ENCODE measurements at regions not wholly inside any gene's neighbourhood (a gene's known extent, or its start where the extent isn't known, plus 50 kb on each side); places are given as distances from the start of the nearest gene placed in this dataset.

GRCh38 chr12:24075650-24076049, 126.2 kb upstream of the SOX5 start:
- no peak overlapping the region for H3K9ac ChIP-seq (ENCODE audit: low read length)
- TF ChIP-seq CTCF (IDR thresholded peaks at IDR 0.05; ENCODE audit: low read depth, low read length) = no peak
- TF ChIP-seq EZH2phosphoT487 (IDR thresholded peaks at IDR 0.05; ENCODE audit: low read depth) = no peak
- H3K4me3 ChIP-seq (ENCODE audit: low read length) = no peak overlapping the region
- no peaks in the 10 kb centered on the region for H3K9me3 ChIP-seq (ENCODE audit: insufficient read depth, low read length)
- H3K4me1 ChIP-seq (ENCODE audit: low read length) = no peaks in the 10 kb centered on the region
- no peak overlapping the region for H3K4me2 ChIP-seq (ENCODE audit: low read length)
- H3K27me3 ChIP-seq (ENCODE audit: low read depth, low read length) = no peaks in the 10 kb centered on the region
- H3K79me2 ChIP-seq (ENCODE audit: low read length) = peaks cover 19% of the 10 kb centered on the region
- no peak overlapping the region for H2AFZ ChIP-seq (ENCODE audit: low read depth, low read length)
- H4K20me1 ChIP-seq (ENCODE audit: insufficient read depth, low read length) = peaks cover 53% of the 10 kb centered on the region
- peaks cover 10% of the 10 kb centered on the region for H3K36me3 ChIP-seq (replicated peaks; ENCODE audit: low read depth, low read length)
- no peak overlapping the region for H3K27ac ChIP-seq (ENCODE audit: low read length)

- H4K20me1 ChIP-seq (ENCODE audit: insufficient read depth, low read length) = peaks cover 53% of the 10 kb centered on the region
- H3K27me3 ChIP-seq (ENCODE audit: low read depth, low read length) = no peaks in the 10 kb centered on the region
- peaks cover 11% of the 10 kb centered on the region for H3K36me3 ChIP-seq (replicated peaks; ENCODE audit: low read depth, low read length)
- no peak overlapping the region for H2AFZ ChIP-seq (ENCODE audit: low read depth, low read length)
- H3K4me1 ChIP-seq (ENCODE audit: low read length) = no peaks in the 10 kb centered on the region
- no peak overlapping the region for H3K27ac ChIP-seq (ENCODE audit: low read length)
- TF ChIP-seq EZH2phosphoT487 (IDR thresholded peaks at IDR 0.05; ENCODE audit: low read depth) (no peak), CTCF (IDR thresholded peaks at IDR 0.05; ENCODE audit: low read depth, low read length) (no peak)
- peaks cover 19% of the 10 kb centered on the region for H3K79me2 ChIP-seq (ENCODE audit: low read length)
- H3K4me3 ChIP-seq (ENCODE audit: low read length) = no peak overlapping the region
- no peaks in the 10 kb centered on the region for H3K9me3 ChIP-seq (ENCODE audit: insufficient read depth, low read length)
- no peak overlapping the region for H3K4me2 ChIP-seq (ENCODE audit: low read length)
- no peak overlapping the region for H3K9ac ChIP-seq (ENCODE audit: low read length)
These were observed 123.8 kb upstream of the SOX5 start for GRCh38 chr12:24073170-24073810.

- no peak overlapping the region for H3K4me2 ChIP-seq (ENCODE audit: low read length)
- no peak overlapping the region for H3K4me3 ChIP-seq (ENCODE audit: low read length)
- H3K9me3 ChIP-seq (ENCODE audit: insufficient read depth, low read length) = no peaks in the 10 kb centered on the region
- H3K36me3 ChIP-seq (replicated peaks; ENCODE audit: low read depth, low read length) = peaks cover 11% of the 10 kb centered on the region
- H3K27ac ChIP-seq (ENCODE audit: low read length) = no peak overlapping the region
- peaks cover 19% of the 10 kb centered on the region for H3K79me2 ChIP-seq (ENCODE audit: low read length)
- TF ChIP-seq EZH2phosphoT487 (IDR thresholded peaks at IDR 0.05; ENCODE audit: low read depth) (no peak), CTCF (IDR thresholded peaks at IDR 0.05; ENCODE audit: low read depth, low read length) (no peak)
- H2AFZ ChIP-seq (ENCODE audit: low read depth, low read length) = no peak overlapping the region
- no peak overlapping the region for H3K9ac ChIP-seq (ENCODE audit: low read length)
- peaks cover 47% of the 10 kb centered on the region for H4K20me1 ChIP-seq (ENCODE audit: insufficient read depth, low read length)
- no peaks in the 10 kb centered on the region for H3K4me1 ChIP-seq (ENCODE audit: low read length)
- no peaks in the 10 kb centered on the region for H3K27me3 ChIP-seq (ENCODE audit: low read depth, low read length)
These were observed 122.8 kb upstream of the SOX5 start for GRCh38 chr12:24072302-24072701.

- no peaks in the 10 kb centered on the region for H3K9me3 ChIP-seq (ENCODE audit: insufficient read depth, low read length)
- no peak overlapping the region for H2AFZ ChIP-seq (ENCODE audit: low read depth, low read length)
- peaks cover 16% of the 10 kb centered on the region for H3K79me2 ChIP-seq (ENCODE audit: low read length)
- H3K4me2 ChIP-seq (ENCODE audit: low read length) = no peak overlapping the region
- TF ChIP-seq EZH2phosphoT487 (IDR thresholded peaks at IDR 0.05; ENCODE audit: low read depth) = no peak
- no peak for TF ChIP-seq CTCF (IDR thresholded peaks at IDR 0.05; ENCODE audit: low read depth, low read length)
- no peaks in the 10 kb centered on the region for H3K4me1 ChIP-seq (ENCODE audit: low read length)
- H3K9ac ChIP-seq (ENCODE audit: low read length) = no peak overlapping the region
- H3K36me3 ChIP-seq (replicated peaks; ENCODE audit: low read depth, low read length) = peaks cover 11% of the 10 kb centered on the region
- no peaks in the 10 kb centered on the region for H3K27me3 ChIP-seq (ENCODE audit: low read depth, low read length)
- H3K4me3 ChIP-seq (ENCODE audit: low read length) = no peak overlapping the region
- peaks cover 45% of the 10 kb centered on the region for H4K20me1 ChIP-seq (ENCODE audit: insufficient read depth, low read length)
- no peak overlapping the region for H3K27ac ChIP-seq (ENCODE audit: low read length)
These were observed 122.4 kb upstream of the SOX5 start for GRCh38 chr12:24071842-24072241.

Measured in OCI-LY3 (cell line).